Pancreas (tissue), 10 donors: ENCODE measurements at regions not wholly inside any gene's neighbourhood (a gene's known extent, or its start where the extent isn't known, plus 50 kb on each side); places are given as distances from the start of the nearest gene placed in this dataset.
"Not testable (repeated sequence)": the region's sequence is repeated elsewhere in the genome, so short reads cannot be mapped to it uniquely, and the experiment has no call there.

Experiments used
- ATAC-seq, 4 donors: fragments of 200-7000 bp; cut with Tn5 transposase; one replicate each; pipeline versions ENCODE4 v1.8.0 to v1.9.1; 2020; ENCODE audit warnings: mild to moderate bottlenecking in 4 of 4, moderate library complexity in 4 of 4
- DNase-seq, 6 donors: peaks; one replicate each; pipeline ENCODE4 v3.0.0-alpha.2; 2020
- FAIRE-seq: peaks from 2 replicates; lab custom pipeline; 2012; peaks lifted over from hg19 to GRCh38; lab: Jason Lieb, UNC
- H3K27ac ChIP-seq, 4 donors: fragments of 200-600 bp; sonication (generic); 1 replicate in 3 of 4; 2 replicates in 1 of 4; pipeline versions ENCODE4 v1.5.0 to v1.8.0; 2020
- H3K27me3 ChIP-seq, 4 donors: fragments of 200-600 bp; one replicate each; pipeline ENCODE4 v1.8.0; 2021
- H3K36me3 ChIP-seq, 3 donors: fragments of 200-600 bp; sonication (generic) in 1 of 3; one replicate each; pipeline versions ENCODE4 v1.5.0 to v1.8.0; 2020 to 2021
- H3K4me1 ChIP-seq, 3 donors: fragments of 200-600 bp; one replicate each; pipeline ENCODE4 v1.8.0; 2021
- H3K4me3 ChIP-seq, 4 donors: fragments of 200-600 bp; sonication (generic) in 2 of 4; one replicate each; pipeline versions ENCODE4 v1.5.0 to v1.8.0; 2020 to 2021
- H3K9me3 ChIP-seq, 4 donors: fragments of 200-600 bp; one replicate each; pipeline ENCODE4 v1.8.0; 2021
- CTCF ChIP-seq, 4 donors: fragments of 200-600 bp; sonication (generic) in 3 of 4; IDR thresholded peaks; one replicate each; pipeline versions ENCODE4 v1.5.0 to v1.8.0; 2021; ENCODE audit warnings: antibody characterized with exemption in 4 of 4
- WGBS, 2 donors: extraction: QIAGEN DNeasy Blood & Tissue Kit; methylation state at CpG; one replicate each; pipeline ENCODE4 v1.1.7; 2013; 5-methylcytosine and 5-hydroxymethylcytosine counted together
- intact Hi-C, 3 donors: fragments of 100-400 bp; cut with DNase I; formaldehyde crosslinking; loops; one replicate each; pipeline versions ENCODE4 v1.11.1 to v1.14.2; 2022
- donor health status: healthy with polysubstance abuse.
- donor health status: DM: no; HTN: no; CAD: no; lungs with moderate emphysema.
- donor health status: DM: no; HTN: no; CAD: no.
- donor health status: control.
- donor health status: control.
- donor health status: Bipolar disorder and iron deficiency.
- donor health status: DM: yes; HTN: yes; CAD: no.
- donor health status: DM: no; HTN: no; CAD: no.
- donor health status: DM: no; HTN: no; CAD: no.
- donor health status: DM: yes; HTN: yes; CAD: no.

DNA sequence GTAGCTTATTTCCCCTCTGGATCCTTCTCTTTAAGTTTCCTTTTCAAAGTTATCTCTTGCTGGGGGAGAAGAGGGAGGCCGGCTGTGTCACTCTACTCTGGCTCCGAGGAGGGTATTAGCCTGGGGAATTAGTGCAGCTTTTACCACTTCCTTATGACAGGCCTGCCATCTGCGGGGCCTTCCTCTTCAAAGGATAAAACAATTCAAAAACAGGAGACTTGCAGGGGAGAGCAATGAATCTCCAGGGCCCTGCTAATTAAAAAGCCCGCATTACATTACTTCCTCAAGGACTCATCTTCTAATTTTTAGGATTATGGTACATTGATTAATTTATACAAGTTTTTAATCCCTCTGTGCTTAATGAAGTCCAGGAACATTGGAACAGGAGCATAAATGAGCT is 190.9 kb upstream of the CDH5 start:
- intact Hi-C loops, result no loop called here
- Histone ChIP-seq H3K27ac (no peak overlapping the region), H3K4me1 (no peaks in the 10 kb centered on the region), H3K36me3 (no peaks in the 10 kb centered on the region), H3K4me3 (no peak overlapping the region), H3K27me3 (no peaks in the 10 kb centered on the region), H3K9me3 (no peaks in the 10 kb centered on the region)
- ATAC-seq (no peak), FAIRE-seq (no peak), DNase-seq (no peak)
- no peak for TF ChIP-seq CTCF (IDR thresholded peaks at IDR 0.05)
- WGBS, 2 donors, result 57 to 67% methylated on average over 4 of the region's 4 CpGs

DNA sequence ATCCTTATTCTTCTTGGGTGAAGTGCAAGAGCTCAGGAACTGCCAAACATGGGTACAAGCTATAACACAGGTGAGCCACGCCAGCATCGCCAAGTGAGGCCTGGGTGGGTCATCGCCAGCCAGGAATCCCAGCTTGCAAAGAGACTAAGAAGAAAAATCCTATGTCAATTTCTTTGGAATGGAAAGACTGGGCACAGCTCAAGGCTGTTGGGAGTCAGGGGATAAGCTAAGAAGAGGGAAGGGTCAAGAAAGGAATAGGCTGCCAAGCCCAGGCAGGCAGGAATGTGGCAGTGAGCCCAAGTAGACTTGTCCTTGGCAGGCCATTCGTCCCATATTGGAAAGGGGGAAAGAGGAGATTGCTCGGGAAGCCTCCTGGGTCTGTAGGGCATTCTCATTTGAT is 191.4 kb upstream of the CDH5 start:
- ATAC-seq, result no peak
- no peak for DNase-seq
- H3K4me3 ChIP-seq, result no peak overlapping the region
- intact Hi-C loops, result no loop called here
- no peak for FAIRE-seq
- no peaks in the 10 kb centered on the region for H3K27me3 ChIP-seq
- no peak for TF ChIP-seq CTCF (IDR thresholded peaks at IDR 0.05)
- no peaks in the 10 kb centered on the region for H3K4me1 ChIP-seq
- 65 to 66% methylated on average over 5 of the region's 5 CpGs for WGBS, 2 donors
- H3K9me3 ChIP-seq, result no peaks in the 10 kb centered on the region
- no peak overlapping the region for H3K27ac ChIP-seq
- no peaks in the 10 kb centered on the region for H3K36me3 ChIP-seq

GRCh38 chr16:66173796-66174195 is 192.7 kb upstream of the CDH5 start:
- 80 to 91% methylated on average over 10 of the region's 10 CpGs for WGBS, 2 donors
- not testable (repeated sequence) for FAIRE-seq

GRCh38 chr16:66173181-66173580 is 193.3 kb upstream of the CDH5 start:
- H3K27ac ChIP-seq, DNase-seq, FAIRE-seq, H3K4me3 ChIP-seq, H3K36me3 ChIP-seq, H3K27me3 ChIP-seq, intact Hi-C loops, H3K9me3 ChIP-seq, H3K4me1 ChIP-seq, ATAC-seq: not testable (repeated sequence)
- 69 to 80% methylated on average over 6 of the region's 6 CpGs for WGBS, 2 donors

More at GRCh38 chr16:66173796-66174195, 192.7 kb upstream of the CDH5 start:
- H3K27me3 ChIP-seq, H3K27ac ChIP-seq, H3K4me3 ChIP-seq, H3K4me1 ChIP-seq, H3K9me3 ChIP-seq, ATAC-seq, intact Hi-C loops, H3K36me3 ChIP-seq, DNase-seq: not testable (repeated sequence)

GRCh38 chr16:66172463-66172862 is 194.0 kb upstream of the CDH5 start:
- intact Hi-C loops, result no loop called here
- no peak for TF ChIP-seq CTCF (IDR thresholded peaks at IDR 0.05)
- DNase-seq (no peak), ATAC-seq (no peak), FAIRE-seq (no peak)
- Histone ChIP-seq H3K4me3 (no peak overlapping the region), H3K27me3 (no peaks in the 10 kb centered on the region), H3K4me1 (no peaks in the 10 kb centered on the region), H3K9me3 (no peaks in the 10 kb centered on the region), H3K27ac (no peak overlapping the region), H3K36me3 (no peaks in the 10 kb centered on the region)
- WGBS, 2 donors, result 61 to 70% methylated on average over 4 of the region's 4 CpGs

GRCh38 chr16:66171578-66171977 is 194.9 kb upstream of the CDH5 start:
- ATAC-seq, result no peak
- H3K36me3 ChIP-seq, result no peaks in the 10 kb centered on the region
- no peaks in the 10 kb centered on the region for H3K9me3 ChIP-seq
- no peak overlapping the region for H3K27ac ChIP-seq
- H3K4me1 ChIP-seq, result no peaks in the 10 kb centered on the region
- DNase-seq, result no peak
- no peaks in the 10 kb centered on the region for H3K27me3 ChIP-seq
- no peak for TF ChIP-seq CTCF (IDR thresholded peaks at IDR 0.05)
- no peak overlapping the region for H3K4me3 ChIP-seq
- intact Hi-C loops, result no loop called here
- WGBS, 2 donors, result 57 to 60% methylated on average over 3 of the region's 3 CpGs
- FAIRE-seq, result no peak
